Body of pancreas (tissue), 4 donors: ENCODE measurements at regions not wholly inside any gene's neighbourhood (a gene's known extent, or its start where the extent isn't known, plus 50 kb on each side); places are given as distances from the start of the nearest gene placed in this dataset.

Experiments used
- ATAC-seq: fragments of 150-250 bp; one replicate; pipeline ENCODE4 v1.9.1; 2016
- DNase-seq, 4 donors: peaks; one replicate each; pipeline ENCODE4 v3.0.0-alpha.2; 2019
- H3K27ac ChIP-seq, 4 donors: fragments of 200-600 bp; sonication (generic); 1 replicate in 3 of 4; 2 replicates in 1 of 4; pipeline versions ENCODE4 v1.5.1 to v1.6.1; 2016 to 2019; ENCODE audit warnings: mild to moderate bottlenecking in 1 of 4, mixed read lengths in 1 of 4, moderate library complexity in 1 of 4
- H3K27me3 ChIP-seq, 2 donors: fragments of 200-600 bp; sonication (generic); one replicate each; pipeline ENCODE4 v1.6.0; 2016; ENCODE audit warnings: mild to moderate bottlenecking in 1 of 2
- H3K36me3 ChIP-seq, 2 donors: fragments of 200-600 bp; sonication (generic); replicated peaks in 1 of 2; 2 replicates each; pipeline ENCODE4 v1.5.1; 2016; ENCODE audit warnings: low read depth in 2 of 2; ENCODE audit not compliant: insufficient read depth in 1 of 2
- H3K4me1 ChIP-seq: fragments of 200-600 bp; sonication (generic); one replicate; pipeline ENCODE4 v1.6.0; 2016
- H3K4me3 ChIP-seq, 2 donors: fragments of 200-600 bp; sonication (generic); 1 replicate in 1 of 2; 2 replicates in 1 of 2; pipeline ENCODE4 v1.5.1; 2016 to 2019
- H3K9me3 ChIP-seq, 3 donors: fragments of 200-600 bp; sonication (generic); 1 replicate in 2 of 3; 2 replicates in 1 of 3; pipeline ENCODE4 v1.5.1; 2016
- CTCF ChIP-seq, 7 experiments: fragments of 450-650 bp in 4 of 7; fragments of 200-600 bp in 3 of 7; sonication (generic) in 3 of 7; IDR thresholded peaks; one replicate each; pipeline ENCODE4 v1.5.1; 2016 to 2019; ENCODE audit warnings: antibody characterized with exemption in 7 of 7
- POLR2A ChIP-seq, 3 donors: fragments of 450-650 bp; IDR thresholded peaks; one replicate each; pipeline ENCODE4 v1.6.1; 2016; ENCODE audit warnings: antibody characterized with exemption in 3 of 3, mild to moderate bottlenecking in 2 of 3
- WGBS, 2 donors: methylation state at CpG; one replicate each; pipeline ENCODE4 v1.1.5; 2017; 5-methylcytosine and 5-hydroxymethylcytosine counted together
- intact Hi-C: fragments of 100-400 bp; cut with DNase I; formaldehyde crosslinking; loops from one replicate; pipeline ENCODE4 v1.15.1; 2023

- Histone ChIP-seq H3K4me1 (no peaks in the 10 kb centered on the region), H3K27me3 (no peaks in the 10 kb centered on the region), H3K9me3 (no peaks in the 10 kb centered on the region), H3K36me3 (peaks cover 0 to 9% of the 10 kb centered on the region in 2 donors), H3K27ac (no peak overlapping the region), H3K4me3 (no peak overlapping the region)
- TF ChIP-seq CTCF (IDR thresholded peaks at IDR 0.05) (no peak), POLR2A (IDR thresholded peaks at IDR 0.05) (no peak)
- intact Hi-C loops = no loop called here
- no peak for ATAC-seq
- DNase-seq = no peak
- 90 to 94% methylated on average over 14 to 21 of the region's 28 CpGs for WGBS, 2 donors
Measured at GRCh38 chr17:77487677-77488530, 347.1 kb downstream of the SEC14L1 start.

- no peak for DNase-seq
Measured at GRCh38 chr17:77488531-77489238, 347.9 kb downstream of the SEC14L1 start.

GRCh38 chr17:77489239-77489892, 348.6 kb downstream of the SEC14L1 start:
- H3K27ac ChIP-seq = no peak overlapping the region
- no peaks in the 10 kb centered on the region for H3K4me1 ChIP-seq

More at GRCh38 chr17:77488531-77489238, 347.9 kb downstream of the SEC14L1 start:
- Histone ChIP-seq H3K27ac (no peak overlapping the region), H3K4me1 (no peaks in the 10 kb centered on the region), H3K36me3 (peaks cover 0 to 9% of the 10 kb centered on the region in 2 donors), H3K27me3 (no peaks in the 10 kb centered on the region), H3K4me3 (no peak overlapping the region), H3K9me3 (no peaks in the 10 kb centered on the region)
- 89 to 94% methylated on average over 16 to 25 of the region's 25 CpGs for WGBS, 2 donors
- no peak for ATAC-seq
- intact Hi-C loops = no loop called here
- TF ChIP-seq POLR2A (IDR thresholded peaks at IDR 0.05) = no peak
- TF ChIP-seq CTCF (IDR thresholded peaks at IDR 0.05) = no peak

GRCh38 chr17:77489893-77490255, 349.1 kb downstream of the SEC14L1 start:
- H3K4me1 ChIP-seq = no peaks in the 10 kb centered on the region
- WGBS, 2 donors = 44% methylated on average over 6 of the region's 11 CpGs; no CpG with 5 or more reads in 1 of the 2 donors
- H3K27ac ChIP-seq = no peak overlapping the region
- H3K9me3 ChIP-seq = no peaks in the 10 kb centered on the region
- DNase-seq (peak in 3 of 4 donors; percentile 37 to 48 (median 39)), ATAC-seq (peak; percentile 38)
- intact Hi-C loops = loop anchor here (5.0 kb wide), 1 partner anchor 158 kb away; no protein-coding TSS in a partner anchor
- no peaks in the 10 kb centered on the region for H3K27me3 ChIP-seq
- TF ChIP-seq POLR2A (IDR thresholded peaks at IDR 0.05) (no peak), CTCF (IDR thresholded peaks at IDR 0.05) (peak in 1 of 7 experiments; percentile 46)
- no peak overlapping the region for H3K4me3 ChIP-seq
- peaks cover 0 to 9% of the 10 kb centered on the region in 2 donors for H3K36me3 ChIP-seq

More at GRCh38 chr17:77489239-77489892, 348.6 kb downstream of the SEC14L1 start:
- TF ChIP-seq POLR2A (IDR thresholded peaks at IDR 0.05) (no peak), CTCF (IDR thresholded peaks at IDR 0.05) (no peak)
- H3K9me3 ChIP-seq = no peaks in the 10 kb centered on the region
- H3K4me3 ChIP-seq = no peak overlapping the region
- no peak for ATAC-seq
- H3K36me3 ChIP-seq = peaks cover 0 to 9% of the 10 kb centered on the region in 2 donors
- WGBS, 2 donors = 88 to 90% methylated on average over 8 to 15 of the region's 19 CpGs
- H3K27me3 ChIP-seq = no peaks in the 10 kb centered on the region
- DNase-seq = no peak
- intact Hi-C loops = no loop called here
